ENCODE measurements at regions not wholly inside any gene's neighbourhood (a gene's known extent, or its start where the extent isn't known, plus 50 kb on each side); places are given as distances from the start of the nearest gene placed in this dataset.

DNA sequence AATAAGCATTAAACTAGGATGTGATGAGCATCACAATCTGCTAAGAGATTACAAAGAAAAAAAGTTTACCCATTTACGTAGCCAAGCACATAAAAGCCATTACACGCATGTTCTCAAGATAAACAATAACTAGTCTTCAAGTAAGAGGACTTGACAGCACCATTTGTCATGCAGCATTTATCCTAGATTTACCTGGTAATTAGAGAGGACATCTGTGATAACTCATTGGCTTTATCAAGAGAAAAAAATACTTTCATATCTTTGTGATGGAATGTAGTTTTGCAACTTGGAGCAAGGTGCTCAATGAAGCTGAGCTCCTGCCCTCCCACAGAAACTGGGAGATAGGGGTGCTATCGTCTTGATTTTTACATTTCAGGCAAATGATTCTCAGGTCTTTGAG lies 1023.7 kb downstream of the FSCB start:
- TF ChIP-seq, protein P1, sequence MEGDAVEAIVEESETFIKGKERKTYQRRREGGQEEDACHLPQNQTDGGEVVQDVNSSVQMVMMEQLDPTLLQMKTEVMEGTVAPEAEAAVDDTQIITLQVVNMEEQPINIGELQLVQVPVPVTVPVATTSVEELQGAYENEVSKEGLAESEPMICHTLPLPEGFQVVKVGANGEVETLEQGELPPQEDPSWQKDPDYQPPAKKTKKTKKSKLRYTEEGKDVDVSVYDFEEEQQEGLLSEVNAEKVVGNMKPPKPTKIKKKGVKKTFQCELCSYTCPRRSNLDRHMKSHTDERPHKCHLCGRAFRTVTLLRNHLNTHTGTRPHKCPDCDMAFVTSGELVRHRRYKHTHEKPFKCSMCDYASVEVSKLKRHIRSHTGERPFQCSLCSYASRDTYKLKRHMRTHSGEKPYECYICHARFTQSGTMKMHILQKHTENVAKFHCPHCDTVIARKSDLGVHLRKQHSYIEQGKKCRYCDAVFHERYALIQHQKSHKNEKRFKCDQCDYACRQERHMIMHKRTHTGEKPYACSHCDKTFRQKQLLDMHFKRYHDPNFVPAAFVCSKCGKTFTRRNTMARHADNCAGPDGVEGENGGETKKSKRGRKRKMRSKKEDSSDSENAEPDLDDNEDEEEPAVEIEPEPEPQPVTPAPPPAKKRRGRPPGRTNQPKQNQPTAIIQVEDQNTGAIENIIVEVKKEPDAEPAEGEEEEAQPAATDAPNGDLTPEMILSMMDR (IDR thresholded peaks at IDR 0.05), result no peak
- TF ChIP-seq POLR2A (IDR thresholded peaks at IDR 0.05), result no peak

Measured in thyroid gland (tissue), 4 donors.